ENCODE measurements at regions not wholly inside any gene's neighbourhood (a gene's known extent, or its start where the extent isn't known, plus 50 kb on each side); places are given as distances from the start of the nearest gene placed in this dataset.

DNA sequence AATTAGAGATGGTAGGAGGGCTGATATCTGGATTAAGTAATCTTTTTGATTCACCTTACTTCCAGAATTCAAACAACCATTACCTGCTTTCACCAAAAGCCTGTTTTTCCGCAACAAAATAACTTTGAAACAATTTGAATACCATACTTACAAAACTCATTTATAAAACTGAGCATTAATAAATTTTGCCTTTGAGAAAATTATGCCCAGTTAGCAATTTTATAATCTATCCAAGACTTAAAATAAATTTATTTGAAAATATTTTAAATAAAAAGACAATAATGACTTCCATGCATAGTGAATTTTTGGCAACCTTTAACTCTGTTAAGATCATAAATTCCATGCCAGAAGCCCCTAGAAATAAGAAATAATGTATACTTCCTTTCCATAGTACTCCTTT, 71.3 kb upstream of the FTMT start:
- Histone ChIP-seq H3K36me3 (ENCODE audit: low read depth, missing control alignments) (no peaks in the 10 kb centered on the region), H3K9me3 (no peaks in the 10 kb centered on the region), H3K27me3 (no peaks in the 10 kb centered on the region), H3K27ac (no peak overlapping the region), H3K4me1 (no peaks in the 10 kb centered on the region), H3K4me3 (no peak overlapping the region)
- no peak for TF ChIP-seq POLR2A (IDR thresholded peaks at IDR 0.05)
- TF ChIP-seq, protein P1, sequence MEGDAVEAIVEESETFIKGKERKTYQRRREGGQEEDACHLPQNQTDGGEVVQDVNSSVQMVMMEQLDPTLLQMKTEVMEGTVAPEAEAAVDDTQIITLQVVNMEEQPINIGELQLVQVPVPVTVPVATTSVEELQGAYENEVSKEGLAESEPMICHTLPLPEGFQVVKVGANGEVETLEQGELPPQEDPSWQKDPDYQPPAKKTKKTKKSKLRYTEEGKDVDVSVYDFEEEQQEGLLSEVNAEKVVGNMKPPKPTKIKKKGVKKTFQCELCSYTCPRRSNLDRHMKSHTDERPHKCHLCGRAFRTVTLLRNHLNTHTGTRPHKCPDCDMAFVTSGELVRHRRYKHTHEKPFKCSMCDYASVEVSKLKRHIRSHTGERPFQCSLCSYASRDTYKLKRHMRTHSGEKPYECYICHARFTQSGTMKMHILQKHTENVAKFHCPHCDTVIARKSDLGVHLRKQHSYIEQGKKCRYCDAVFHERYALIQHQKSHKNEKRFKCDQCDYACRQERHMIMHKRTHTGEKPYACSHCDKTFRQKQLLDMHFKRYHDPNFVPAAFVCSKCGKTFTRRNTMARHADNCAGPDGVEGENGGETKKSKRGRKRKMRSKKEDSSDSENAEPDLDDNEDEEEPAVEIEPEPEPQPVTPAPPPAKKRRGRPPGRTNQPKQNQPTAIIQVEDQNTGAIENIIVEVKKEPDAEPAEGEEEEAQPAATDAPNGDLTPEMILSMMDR (IDR thresholded peaks at IDR 0.05): no peak
- DNase-seq: no peak
- 94 to 97% methylated on average over 1 of the region's 1 CpG for WGBS, 2 donors
- intact Hi-C loops (cut with DNase I; ENCODE audit: low total_unique reads): no loop called here

DNA sequence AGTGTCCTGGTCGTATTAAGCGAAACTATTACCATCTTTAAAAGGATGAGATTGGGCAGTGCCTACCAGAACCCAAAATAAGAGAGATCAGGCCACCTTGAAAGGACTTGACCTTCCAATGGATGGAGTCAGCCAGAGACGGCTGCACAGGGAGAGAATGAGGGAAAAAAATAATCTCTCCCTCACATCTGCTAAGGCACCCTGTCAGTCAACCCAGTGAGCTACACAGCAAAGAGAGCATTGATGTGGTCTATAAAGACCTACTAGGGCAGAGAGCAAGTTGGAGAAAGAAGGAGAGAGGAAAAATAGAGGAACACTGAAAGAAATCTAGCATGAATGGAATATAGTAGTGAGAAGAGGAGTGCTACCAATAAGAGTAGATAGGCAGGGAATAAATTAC, 68.0 kb upstream of the FTMT start:
- intact Hi-C loops (cut with DNase I; ENCODE audit: low total_unique reads): no loop called here
- 78 to 95% methylated on average over 3 of the region's 3 CpGs for WGBS, 2 donors
- H3K27me3 ChIP-seq: no peaks in the 10 kb centered on the region
- H3K36me3 ChIP-seq (ENCODE audit: low read depth, missing control alignments): no peaks in the 10 kb centered on the region
- no peaks in the 10 kb centered on the region for H3K9me3 ChIP-seq
- no peak overlapping the region for H3K27ac ChIP-seq
- H3K4me3 ChIP-seq: no peak overlapping the region
- H3K4me1 ChIP-seq: no peaks in the 10 kb centered on the region
- TF ChIP-seq, protein P1 (IDR thresholded peaks at IDR 0.05): no peak
- TF ChIP-seq POLR2A (IDR thresholded peaks at IDR 0.05): no peak
- DNase-seq: no peak

DNA sequence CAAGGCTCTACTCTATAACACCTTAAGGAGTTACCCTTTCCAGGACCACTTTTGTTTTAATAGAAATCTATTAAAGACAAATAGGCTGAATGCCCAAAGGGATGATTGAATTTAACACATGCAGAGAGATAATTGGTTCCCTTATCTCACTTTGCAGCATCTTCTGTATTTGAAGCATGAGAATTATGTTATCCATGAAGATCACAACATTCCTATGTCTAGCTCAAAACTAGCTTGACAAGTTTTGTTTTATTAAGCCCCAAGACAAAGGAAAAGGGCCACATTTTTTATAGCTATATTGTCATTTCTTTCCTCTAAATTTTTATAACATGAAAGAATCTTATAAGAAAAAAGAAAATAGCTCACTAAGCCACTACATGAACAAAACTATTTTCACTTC, 57.9 kb upstream of the FTMT start:
- DNase-seq: no peak
- intact Hi-C loops (cut with DNase I; ENCODE audit: low total_unique reads): no loop called here
- Histone ChIP-seq H3K36me3 (ENCODE audit: low read depth, missing control alignments) (no peaks in the 10 kb centered on the region), H3K9me3 (no peaks in the 10 kb centered on the region), H3K4me3 (no peak overlapping the region), H3K27me3 (no peaks in the 10 kb centered on the region), H3K4me1 (no peaks in the 10 kb centered on the region), H3K27ac (no peak overlapping the region)
- no peak for TF ChIP-seq POLR2A (IDR thresholded peaks at IDR 0.05)
- TF ChIP-seq, protein P1 (IDR thresholded peaks at IDR 0.05): no peak

DNA sequence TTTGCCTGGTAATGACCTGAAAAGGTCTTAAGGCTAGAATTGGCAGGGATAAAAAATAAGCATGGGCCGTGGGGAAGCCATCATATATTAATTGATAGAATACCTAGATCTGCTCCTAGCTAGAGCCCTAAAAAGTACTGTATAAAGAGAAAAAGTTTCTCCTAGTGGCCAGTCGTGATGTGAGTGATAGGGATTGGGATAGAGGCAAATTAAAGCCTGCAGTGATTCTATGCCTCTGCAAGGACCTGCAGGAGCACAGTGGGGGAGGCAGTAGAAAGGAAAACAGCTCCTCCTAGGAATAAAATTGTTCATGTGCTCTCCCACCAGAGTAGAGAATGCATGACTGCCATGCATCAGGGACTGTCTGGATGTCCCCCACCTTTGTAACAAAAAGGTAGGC, 56.2 kb upstream of the FTMT start:
- Histone ChIP-seq H3K36me3 (ENCODE audit: low read depth, missing control alignments) (no peaks in the 10 kb centered on the region), H3K27ac (no peak overlapping the region), H3K4me3 (no peak overlapping the region), H3K4me1 (no peaks in the 10 kb centered on the region), H3K9me3 (no peaks in the 10 kb centered on the region), H3K27me3 (no peaks in the 10 kb centered on the region)
- intact Hi-C loops (cut with DNase I; ENCODE audit: low total_unique reads): no loop called here
- DNase-seq: no peak
- no peak for TF ChIP-seq POLR2A (IDR thresholded peaks at IDR 0.05)
- WGBS, 2 donors: 44 to 55% methylated on average over 2 of the region's 2 CpGs

DNA sequence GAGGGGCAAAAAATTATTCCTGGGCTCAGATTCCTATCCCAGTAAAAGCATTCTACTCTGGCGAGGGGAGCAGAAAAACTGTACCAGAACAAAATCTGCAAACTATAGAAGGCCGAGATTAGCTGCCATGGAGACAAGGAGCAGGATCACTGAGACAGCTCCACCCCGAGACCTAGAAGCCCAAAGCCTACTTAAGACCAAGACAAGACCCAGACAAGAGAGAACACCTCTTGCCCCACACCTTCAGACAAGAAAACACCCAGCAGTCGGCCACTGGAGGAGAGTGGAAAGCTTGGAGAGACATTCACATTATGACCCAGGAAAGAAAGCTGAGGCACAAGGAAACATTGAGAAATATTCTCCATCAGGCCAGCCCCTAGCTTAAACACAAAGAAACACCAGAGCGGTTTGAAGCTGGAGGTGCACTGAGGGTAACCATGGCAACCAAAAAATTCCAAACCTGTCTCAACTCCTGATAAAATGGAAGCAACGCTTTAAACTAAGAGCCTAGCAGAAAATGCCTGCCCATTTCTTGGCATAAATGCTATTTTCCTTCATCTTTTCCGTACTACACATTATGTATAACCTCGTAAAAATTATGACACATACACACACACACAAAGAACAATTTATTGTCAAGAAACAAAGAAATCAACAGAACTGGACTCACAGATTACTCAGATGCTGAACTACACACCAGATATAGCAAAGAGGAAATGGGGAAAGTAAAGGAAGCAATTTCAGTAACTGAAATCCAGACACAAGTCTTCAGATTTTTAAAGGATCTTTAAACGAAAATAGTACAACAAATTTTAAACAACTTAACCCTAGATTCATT, 53.8 kb upstream of the FTMT start:
- no peak for DNase-seq
- no peaks in the 10 kb centered on the region for H3K9me3 ChIP-seq
- WGBS, 2 donors: 72 to 75% methylated on average over 9 of the region's 9 CpGs
- no peak overlapping the region for H3K4me3 ChIP-seq
- no peaks in the 10 kb centered on the region for H3K4me1 ChIP-seq
- H3K27me3 ChIP-seq: no peaks in the 10 kb centered on the region
- H3K27ac ChIP-seq: no peak overlapping the region
- TF ChIP-seq, protein P1 (IDR thresholded peaks at IDR 0.05): no peak
- no peak for TF ChIP-seq POLR2A (IDR thresholded peaks at IDR 0.05)
- H3K36me3 ChIP-seq (ENCODE audit: low read depth, missing control alignments): no peaks in the 10 kb centered on the region
- intact Hi-C loops (cut with DNase I; ENCODE audit: low total_unique reads): no loop called here

Small RNAs in the stretch of these regions (small RNA-seq; reads per million reads assigned to genes)
- gene AC010350.1: 0 reads per million in 2 donors

Measured in testis (tissue), 2 donors.